ENCODE measurements at regions not wholly inside any gene's neighbourhood (a gene's known extent, or its start where the extent isn't known, plus 50 kb on each side); places are given as distances from the start of the nearest gene placed in this dataset.

DNA sequence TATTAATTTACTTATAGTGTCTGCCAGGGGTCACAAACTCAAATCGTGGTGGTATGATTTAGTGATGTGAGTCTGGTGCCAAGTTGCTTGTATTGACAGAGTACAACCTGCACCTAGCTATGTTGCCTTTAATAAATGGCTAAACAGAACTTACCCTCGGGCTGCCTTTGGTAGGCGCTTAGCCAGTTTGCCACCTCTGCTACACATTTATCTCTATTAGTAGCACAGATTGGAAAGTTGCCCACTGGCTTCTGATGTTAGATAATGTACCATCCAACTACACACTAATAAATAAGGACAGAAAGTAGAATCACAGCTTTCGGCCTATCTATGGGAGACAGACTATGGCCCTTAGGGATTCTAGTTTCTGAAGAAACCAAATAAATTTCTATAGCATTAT is 368.4 kb downstream of the MAN2A1 start:
- ATAC-seq (ENCODE audit: insufficient read depth, low read depth) = no peak
- TF ChIP-seq EZH2 (IDR thresholded peaks at IDR 0.05; ENCODE audit: borderline replicate concordance, low read depth, low read length, severe bottlenecking) = no peak
- TF ChIP-seq, protein P1, sequence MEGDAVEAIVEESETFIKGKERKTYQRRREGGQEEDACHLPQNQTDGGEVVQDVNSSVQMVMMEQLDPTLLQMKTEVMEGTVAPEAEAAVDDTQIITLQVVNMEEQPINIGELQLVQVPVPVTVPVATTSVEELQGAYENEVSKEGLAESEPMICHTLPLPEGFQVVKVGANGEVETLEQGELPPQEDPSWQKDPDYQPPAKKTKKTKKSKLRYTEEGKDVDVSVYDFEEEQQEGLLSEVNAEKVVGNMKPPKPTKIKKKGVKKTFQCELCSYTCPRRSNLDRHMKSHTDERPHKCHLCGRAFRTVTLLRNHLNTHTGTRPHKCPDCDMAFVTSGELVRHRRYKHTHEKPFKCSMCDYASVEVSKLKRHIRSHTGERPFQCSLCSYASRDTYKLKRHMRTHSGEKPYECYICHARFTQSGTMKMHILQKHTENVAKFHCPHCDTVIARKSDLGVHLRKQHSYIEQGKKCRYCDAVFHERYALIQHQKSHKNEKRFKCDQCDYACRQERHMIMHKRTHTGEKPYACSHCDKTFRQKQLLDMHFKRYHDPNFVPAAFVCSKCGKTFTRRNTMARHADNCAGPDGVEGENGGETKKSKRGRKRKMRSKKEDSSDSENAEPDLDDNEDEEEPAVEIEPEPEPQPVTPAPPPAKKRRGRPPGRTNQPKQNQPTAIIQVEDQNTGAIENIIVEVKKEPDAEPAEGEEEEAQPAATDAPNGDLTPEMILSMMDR (IDR thresholded peaks at IDR 0.05; ENCODE audit: borderline replicate concordance, extremely low read depth, low read length, poor library complexity, severe bottlenecking) = no peak

DNA sequence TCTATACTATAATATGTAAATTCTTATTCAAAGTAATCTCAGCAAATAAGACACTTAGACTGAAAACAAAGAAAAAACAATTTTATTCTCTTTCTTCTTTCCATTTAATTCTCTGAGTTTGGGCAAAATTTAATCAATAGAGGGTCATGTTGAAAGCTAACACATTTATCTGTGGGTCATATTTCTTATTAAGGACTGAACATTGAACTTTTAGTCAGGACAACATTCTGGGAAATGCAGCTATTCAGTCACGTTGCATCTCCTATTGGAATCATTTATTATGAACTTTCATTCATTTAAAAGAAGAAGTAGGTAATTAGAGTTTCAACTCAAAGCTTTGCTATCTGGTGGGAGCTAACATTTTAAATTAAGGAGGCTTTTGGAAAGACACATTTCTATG is 372.5 kb downstream of the MAN2A1 start:
- ATAC-seq (ENCODE audit: insufficient read depth, low read depth) = no peak

More for the DNA sequence above, 368.4 kb downstream of the MAN2A1 start:
- DNase-seq = no peak
- Histone ChIP-seq H3K27ac (ENCODE audit: low read length) (no peak overlapping the region), H3K27me3 (ENCODE audit: insufficient read depth, low read length, poor library complexity) (no peaks in the 10 kb centered on the region), H4K20me1 (ENCODE audit: insufficient read depth, low read length) (no peaks in the 10 kb centered on the region), H3K9ac (ENCODE audit: low read depth, low read length) (no peak overlapping the region), H3K36me3 (ENCODE audit: insufficient read depth, low read length) (no peaks in the 10 kb centered on the region), H3K4me1 (ENCODE audit: insufficient read depth, low read length) (peaks cover 30% of the 10 kb centered on the region), H3K4me2 (ENCODE audit: insufficient read depth, low read length) (no peak overlapping the region), H2AFZ (ENCODE audit: low read depth, low read length) (no peak overlapping the region), H3K9me3 (ENCODE audit: insufficient read depth, low read length, severe bottlenecking) (no peaks in the 10 kb centered on the region), H3K4me3 (ENCODE audit: low read depth in 1 of 2, low read length in 2 of 2) (no peak overlapping the region), H3K79me2 (ENCODE audit: insufficient read depth, low read length) (no peaks in the 10 kb centered on the region)

DNA sequence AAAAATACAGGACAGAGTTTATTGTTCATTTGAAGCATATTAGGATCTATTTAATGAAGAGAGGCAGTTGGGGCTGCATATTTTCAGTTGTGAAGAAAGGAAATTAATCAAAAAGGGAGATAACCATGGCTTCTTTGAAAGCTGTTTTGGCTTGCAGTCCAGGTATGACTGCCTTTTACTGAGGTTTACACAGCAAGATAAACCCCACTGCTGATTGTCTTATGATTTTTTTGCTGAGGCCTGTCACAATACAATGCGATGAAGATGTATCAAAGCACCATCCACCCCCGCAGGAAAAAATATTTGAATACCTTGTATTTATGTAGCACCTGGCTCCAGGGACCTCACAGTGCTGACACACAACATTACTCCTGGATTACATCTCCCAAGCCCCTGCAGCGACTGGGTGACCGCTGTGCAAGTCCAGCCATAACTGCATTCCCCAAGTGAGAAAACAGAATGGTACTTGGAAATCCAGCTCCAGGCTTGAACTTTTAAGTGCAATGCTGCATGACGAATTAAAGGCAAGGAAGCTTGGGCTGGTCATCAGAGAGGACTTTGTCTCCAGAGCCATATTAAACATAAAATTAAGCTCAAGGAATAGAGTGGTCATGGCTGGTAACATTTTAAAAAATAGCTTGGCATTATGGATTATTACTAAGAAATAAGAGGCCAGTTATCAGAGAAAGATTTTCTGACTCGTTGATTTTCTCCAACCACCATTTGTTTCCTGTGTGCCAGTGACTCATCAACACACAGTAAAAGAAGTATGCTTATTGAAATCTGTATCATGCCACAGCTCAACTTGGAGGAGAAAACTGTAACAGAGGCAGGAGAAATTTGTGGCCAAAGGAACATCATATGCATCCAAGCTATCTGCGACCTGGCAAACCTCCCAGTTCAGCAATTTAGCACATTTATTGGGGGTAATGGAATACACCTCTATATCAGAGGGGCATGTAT is 374.2 kb downstream of the MAN2A1 start:
- Histone ChIP-seq H3K4me3 (ENCODE audit: low read depth in 1 of 2, low read length in 2 of 2) (no peak overlapping the region), H3K9me3 (ENCODE audit: insufficient read depth, low read length, severe bottlenecking) (peaks cover 3% of the 10 kb centered on the region), H3K27ac (ENCODE audit: low read length) (no peak overlapping the region), H3K4me1 (ENCODE audit: insufficient read depth, low read length) (peaks cover 5% of the 10 kb centered on the region), H3K4me2 (ENCODE audit: insufficient read depth, low read length) (no peak overlapping the region), H3K79me2 (ENCODE audit: insufficient read depth, low read length) (no peaks in the 10 kb centered on the region), H2AFZ (ENCODE audit: low read depth, low read length) (no peak overlapping the region), H3K9ac (ENCODE audit: low read depth, low read length) (no peak overlapping the region), H3K27me3 (ENCODE audit: insufficient read depth, low read length, poor library complexity) (no peaks in the 10 kb centered on the region), H4K20me1 (ENCODE audit: insufficient read depth, low read length) (no peaks in the 10 kb centered on the region), H3K36me3 (ENCODE audit: insufficient read depth, low read length) (no peaks in the 10 kb centered on the region)
- no peak for DNase-seq
- peak; percentile 66; the same call in 2 of the 3 replicates for ATAC-seq (ENCODE audit: insufficient read depth, low read depth)
- TF ChIP-seq EZH2 (IDR thresholded peaks at IDR 0.05; ENCODE audit: borderline replicate concordance, low read depth, low read length, severe bottlenecking) = no peak
- TF ChIP-seq, protein P1 (IDR thresholded peaks at IDR 0.05; ENCODE audit: borderline replicate concordance, extremely low read depth, low read length, poor library complexity, severe bottlenecking) = no peak

More for the DNA sequence above, 372.5 kb downstream of the MAN2A1 start:
- Histone ChIP-seq H3K4me1 (ENCODE audit: insufficient read depth, low read length) (peaks cover 3% of the 10 kb centered on the region), H4K20me1 (ENCODE audit: insufficient read depth, low read length) (no peaks in the 10 kb centered on the region), H3K27me3 (ENCODE audit: insufficient read depth, low read length, poor library complexity) (no peaks in the 10 kb centered on the region), H3K27ac (ENCODE audit: low read length) (no peak overlapping the region), H3K4me2 (ENCODE audit: insufficient read depth, low read length) (no peak overlapping the region), H3K9me3 (ENCODE audit: insufficient read depth, low read length, severe bottlenecking) (no peaks in the 10 kb centered on the region), H3K4me3 (ENCODE audit: low read depth in 1 of 2, low read length in 2 of 2) (no peak overlapping the region), H3K9ac (ENCODE audit: low read depth, low read length) (no peak overlapping the region), H2AFZ (ENCODE audit: low read depth, low read length) (no peak overlapping the region), H3K79me2 (ENCODE audit: insufficient read depth, low read length) (no peaks in the 10 kb centered on the region), H3K36me3 (ENCODE audit: insufficient read depth, low read length) (no peaks in the 10 kb centered on the region)
- TF ChIP-seq, protein P1 (IDR thresholded peaks at IDR 0.05; ENCODE audit: borderline replicate concordance, extremely low read depth, low read length, poor library complexity, severe bottlenecking) = no peak
- TF ChIP-seq EZH2 (IDR thresholded peaks at IDR 0.05; ENCODE audit: borderline replicate concordance, low read depth, low read length, severe bottlenecking) = no peak
- no peak for DNase-seq

Measured in DND-41 (cell line).